ENCODE measurements at regions not wholly inside any gene's neighbourhood (a gene's known extent, or its start where the extent isn't known, plus 50 kb on each side); places are given as distances from the start of the nearest gene placed in this dataset.

DNA sequence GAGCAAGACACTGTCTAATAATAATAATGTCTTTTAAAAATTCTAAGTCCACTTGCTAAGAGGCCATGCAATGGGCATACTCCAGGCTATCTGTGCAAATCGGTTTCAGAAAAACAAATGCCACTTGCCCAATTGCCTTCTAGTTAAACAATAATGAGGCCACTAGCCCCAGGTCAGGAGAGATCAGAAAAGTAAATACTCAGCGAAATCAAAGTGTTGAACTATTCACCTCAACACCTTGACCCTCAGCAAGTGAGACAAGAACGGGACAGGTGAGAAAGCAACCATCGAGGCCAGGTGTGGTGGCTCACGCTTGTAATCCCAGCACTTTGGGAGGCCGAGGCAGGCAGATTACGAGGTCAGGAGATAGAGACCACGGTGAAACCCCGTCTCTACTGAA is 72.3 kb upstream of the SYN3 start:
- TF ChIP-seq, protein P1, sequence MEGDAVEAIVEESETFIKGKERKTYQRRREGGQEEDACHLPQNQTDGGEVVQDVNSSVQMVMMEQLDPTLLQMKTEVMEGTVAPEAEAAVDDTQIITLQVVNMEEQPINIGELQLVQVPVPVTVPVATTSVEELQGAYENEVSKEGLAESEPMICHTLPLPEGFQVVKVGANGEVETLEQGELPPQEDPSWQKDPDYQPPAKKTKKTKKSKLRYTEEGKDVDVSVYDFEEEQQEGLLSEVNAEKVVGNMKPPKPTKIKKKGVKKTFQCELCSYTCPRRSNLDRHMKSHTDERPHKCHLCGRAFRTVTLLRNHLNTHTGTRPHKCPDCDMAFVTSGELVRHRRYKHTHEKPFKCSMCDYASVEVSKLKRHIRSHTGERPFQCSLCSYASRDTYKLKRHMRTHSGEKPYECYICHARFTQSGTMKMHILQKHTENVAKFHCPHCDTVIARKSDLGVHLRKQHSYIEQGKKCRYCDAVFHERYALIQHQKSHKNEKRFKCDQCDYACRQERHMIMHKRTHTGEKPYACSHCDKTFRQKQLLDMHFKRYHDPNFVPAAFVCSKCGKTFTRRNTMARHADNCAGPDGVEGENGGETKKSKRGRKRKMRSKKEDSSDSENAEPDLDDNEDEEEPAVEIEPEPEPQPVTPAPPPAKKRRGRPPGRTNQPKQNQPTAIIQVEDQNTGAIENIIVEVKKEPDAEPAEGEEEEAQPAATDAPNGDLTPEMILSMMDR (IDR thresholded peaks at IDR 0.05): no peak
- TF ChIP-seq EZH2 (IDR thresholded peaks at IDR 0.05; ENCODE audit: borderline replicate concordance, insufficient read depth, low read depth, low read length, poor library complexity, severe bottlenecking): no peak
